CMK (cell line): ENCODE measurements at regions not wholly inside any gene's neighbourhood (a gene's known extent, or its start where the extent isn't known, plus 50 kb on each side); places are given as distances from the start of the nearest gene placed in this dataset.
"Not testable (repeated sequence)": the region's sequence is repeated elsewhere in the genome, so short reads cannot be mapped to it uniquely, and the experiment has no call there.

ENCODE experiments used
- DNase-seq: peaks from one replicate; pipeline ENCODE4 v3.0.0-alpha.2; 2010; ENCODE audit warnings: low read depth

GRCh38 chrX:1012678-1013300 lies 199.7 kb downstream of the CRLF2 start:
- no peak for DNase-seq

- DNase-seq, result no peak
These were observed 200.7 kb downstream of the CRLF2 start for GRCh38 chrX:1011691-1012283.

GRCh38 chrX:1009771-1010170 lies 202.7 kb downstream of the CRLF2 start:
- DNase-seq, result no peak

GRCh38 chrX:1006156-1006730 lies 206.2 kb downstream of the CRLF2 start:
- no peak for DNase-seq

GRCh38 chrX:1002611-1003010 lies 209.8 kb downstream of the CRLF2 start:
- no peak for DNase-seq

GRCh38 chrX:997631-998137 lies 214.8 kb downstream of the CRLF2 start:
- no peak for DNase-seq

GRCh38 chrX:994780-995179 lies 217.7 kb downstream of the CRLF2 start:
- no peak for DNase-seq

GRCh38 chrX:989959-990510 lies 222.4 kb downstream of the CRLF2 start:
- peak; percentile 99 for DNase-seq

- not testable (repeated sequence) for DNase-seq
These were observed 223.9 kb downstream of the CRLF2 start for GRCh38 chrX:988530-988929.

GRCh38 chrX:981791-982626 lies 230.4 kb downstream of the CRLF2 start:
- no peak for DNase-seq

- no peak for DNase-seq
These were observed 231.7 kb downstream of the CRLF2 start for GRCh38 chrX:980587-981235.

GRCh38 chrX:979127-979526 lies 233.3 kb downstream of the CRLF2 start:
- not testable (repeated sequence) for DNase-seq

- DNase-seq, result no peak
These were observed 239.3 kb downstream of the CRLF2 start for GRCh38 chrX:973010-973632.

- DNase-seq, result no peak
These were observed 244.1 kb downstream of the CRLF2 start for GRCh38 chrX:968148-968965.

- DNase-seq, result no peak
These were observed 245.9 kb downstream of the CRLF2 start for GRCh38 chrX:966396-967070.

- DNase-seq, result no peak
These were observed 247.5 kb downstream of the CRLF2 start for GRCh38 chrX:964831-965416.

- no peak for DNase-seq
These were observed 251.6 kb downstream of the CRLF2 start for GRCh38 chrX:960821-961220.

GRCh38 chrX:959595-959994 lies 252.9 kb downstream of the CRLF2 start:
- no peak for DNase-seq

- DNase-seq, result not testable (repeated sequence)
These were observed 257.2 kb downstream of the CRLF2 start for GRCh38 chrX:955168-955781.
